ENCODE measurements at regions not wholly inside any gene's neighbourhood (a gene's known extent, or its start where the extent isn't known, plus 50 kb on each side); places are given as distances from the start of the nearest gene placed in this dataset.
A peak's percentile ranks its signal among the peaks of the same experiment; 100 is the strongest.

DNA sequence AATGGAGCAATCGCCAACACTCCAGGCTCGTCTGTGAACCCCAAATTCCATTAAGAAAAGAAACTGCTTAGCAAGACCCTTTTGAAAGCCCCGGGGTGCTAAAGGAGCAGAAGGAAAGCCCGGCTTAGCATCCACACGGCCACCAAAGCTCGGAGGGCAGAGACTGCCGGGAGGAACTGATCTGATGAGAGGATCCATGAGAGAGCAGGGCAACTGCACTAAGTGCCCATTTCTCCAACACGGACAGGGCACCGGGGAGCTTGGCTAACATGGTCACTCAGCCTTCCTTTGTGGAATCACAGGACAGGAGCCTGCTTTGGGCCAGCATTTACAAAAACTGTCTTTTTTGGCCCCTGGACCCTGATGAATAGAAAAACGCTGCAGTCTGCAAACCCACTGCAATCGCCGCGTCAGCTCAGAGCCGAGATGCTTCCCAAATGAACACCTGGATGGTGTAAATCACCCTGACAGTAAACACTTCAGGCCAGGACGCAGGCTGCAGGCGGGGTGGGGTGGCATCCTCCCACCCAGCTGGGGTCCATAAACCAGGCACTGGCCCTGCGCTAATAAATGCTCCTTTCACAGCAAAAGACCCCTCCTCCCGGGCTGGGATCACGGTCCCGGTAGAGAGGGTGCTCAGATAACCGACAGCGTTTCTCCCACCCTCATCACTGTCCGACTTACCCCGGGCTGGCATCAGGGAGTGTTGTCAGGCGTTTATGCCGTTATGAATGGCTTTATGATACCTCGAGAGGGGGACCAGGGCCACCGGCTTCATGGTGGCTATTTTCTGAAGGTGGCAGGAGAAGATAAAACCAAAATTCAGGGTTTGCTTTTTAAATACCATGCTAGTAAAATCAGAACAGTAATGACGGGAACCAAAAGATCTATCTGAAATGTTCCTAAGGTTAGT lies 299.5 kb downstream of the IRF8 start:
- no peak for DNase-seq (ENCODE audit: low spot score)

DNA sequence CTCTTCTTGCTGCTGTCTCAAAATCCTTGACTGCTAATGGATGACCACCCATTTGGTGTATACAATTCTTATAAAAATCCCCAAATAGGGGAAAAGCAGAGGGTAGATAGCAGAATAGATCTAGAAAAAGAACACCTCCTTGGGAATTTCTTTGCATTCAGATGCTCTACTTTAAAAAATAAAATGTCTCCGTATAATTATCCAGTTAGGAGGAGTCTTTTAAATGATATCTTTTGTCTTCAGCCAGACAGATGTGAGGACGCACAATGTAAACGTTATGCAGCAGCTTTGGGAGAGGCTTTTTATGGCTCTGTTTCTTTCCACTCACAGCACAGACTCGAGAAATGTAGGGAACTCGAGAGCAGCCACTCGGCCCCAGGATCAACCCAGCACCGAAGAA lies 300.2 kb downstream of the IRF8 start:
- no peak for DNase-seq (ENCODE audit: low spot score)

DNA sequence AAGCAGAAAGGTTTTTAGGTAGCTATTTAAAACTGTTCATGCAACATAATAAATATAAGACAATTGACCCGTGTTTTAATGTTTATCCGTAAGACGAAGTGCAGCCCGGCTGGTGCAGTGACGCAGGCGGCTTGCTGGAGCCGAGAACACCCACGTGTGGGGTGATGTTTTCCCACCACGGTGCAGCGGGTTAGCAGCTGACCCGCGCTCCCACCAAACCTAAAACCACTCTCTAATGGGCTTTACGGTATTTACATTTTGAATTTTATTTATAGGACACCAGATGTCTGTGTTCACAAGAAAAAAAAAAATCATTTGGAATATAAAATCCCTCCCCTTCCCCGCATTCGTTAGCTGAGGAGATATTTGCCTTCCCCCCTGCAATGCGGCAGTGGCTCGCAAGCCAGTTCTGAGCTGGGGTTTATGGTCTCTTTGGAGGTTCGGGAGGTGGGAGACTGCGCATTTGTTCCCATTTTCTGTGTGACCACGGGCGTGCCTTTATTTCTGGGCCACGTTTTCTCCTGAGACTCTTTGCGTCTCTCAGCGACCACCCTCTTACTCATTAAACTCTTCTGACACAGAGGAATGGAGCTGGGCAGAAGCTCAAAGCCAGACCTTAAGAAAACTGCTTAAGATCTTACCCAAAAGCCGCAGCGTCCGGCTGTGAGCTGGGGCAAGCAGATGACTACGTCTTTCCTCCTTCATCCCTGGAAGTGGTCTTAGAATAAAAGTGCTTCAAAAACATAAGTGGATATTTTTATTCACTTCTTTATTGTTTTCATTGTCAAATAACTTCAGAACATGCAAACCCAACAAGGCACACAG lies 301.1 kb downstream of the IRF8 start:
- DNase-seq (ENCODE audit: low spot score) = no peak

DNA sequence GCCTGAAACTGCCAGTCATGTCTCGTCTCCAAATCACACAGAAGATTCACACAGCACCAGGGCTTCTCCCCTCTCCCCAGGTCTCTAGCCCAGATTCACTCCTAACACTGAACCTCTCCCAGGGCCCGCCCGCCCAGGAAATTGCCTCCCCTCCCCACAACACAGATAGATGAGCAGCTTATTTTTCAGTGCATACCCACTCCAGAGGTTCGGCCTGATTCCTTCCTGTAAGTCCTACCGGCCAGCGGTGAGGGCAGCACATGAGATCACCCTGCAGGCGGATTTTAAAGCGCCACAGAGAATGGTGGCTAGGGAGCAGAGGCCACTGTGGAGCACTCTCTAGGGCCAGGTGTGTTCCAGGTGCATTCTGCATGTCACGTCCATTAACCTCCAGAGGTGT lies 301.8 kb downstream of the IRF8 start:
- no peak for DNase-seq (ENCODE audit: low spot score)

DNA sequence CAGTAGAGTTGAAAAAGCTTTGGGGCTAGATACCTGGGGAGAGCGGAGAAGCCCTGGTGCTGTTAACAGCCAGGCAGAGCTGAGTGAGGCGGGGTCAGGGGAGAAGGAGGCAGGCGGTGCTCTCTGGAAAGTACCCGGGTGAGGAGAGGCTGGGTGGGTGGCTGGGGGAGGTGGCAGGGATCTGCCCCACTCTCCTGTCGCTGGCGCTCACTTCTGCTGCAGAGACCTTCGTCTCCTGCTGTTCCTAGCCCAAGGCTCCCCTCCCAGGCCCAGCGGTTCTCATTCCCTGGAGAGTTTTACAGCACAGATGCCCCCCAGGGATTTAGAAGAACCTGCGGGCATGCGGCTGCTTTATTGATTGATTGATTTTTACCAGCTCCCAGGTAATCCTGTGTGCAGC lies 302.8 kb downstream of the IRF8 start:
- no peak for DNase-seq (ENCODE audit: low spot score)

DNA sequence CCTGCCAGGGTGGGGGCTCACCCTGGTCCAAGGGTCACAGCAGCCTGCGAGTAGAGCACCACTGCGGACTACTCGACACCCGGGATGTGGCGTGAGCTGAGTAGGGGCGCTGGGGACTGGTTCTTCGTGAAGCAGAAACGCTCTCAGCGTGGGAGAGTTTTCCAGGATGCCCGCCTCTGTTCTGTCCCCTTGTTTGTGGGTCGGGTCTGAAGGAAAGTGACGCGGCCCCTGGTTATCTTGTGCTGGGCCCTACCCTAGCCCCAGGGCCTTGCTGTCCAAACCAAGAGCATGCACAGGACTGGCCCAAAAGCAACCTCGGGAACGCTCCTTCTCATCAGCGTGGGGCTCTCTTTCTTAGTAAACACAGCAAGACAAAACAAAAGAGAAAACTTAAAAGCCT lies 303.3 kb downstream of the IRF8 start:
- no peak for DNase-seq (ENCODE audit: low spot score)

DNA sequence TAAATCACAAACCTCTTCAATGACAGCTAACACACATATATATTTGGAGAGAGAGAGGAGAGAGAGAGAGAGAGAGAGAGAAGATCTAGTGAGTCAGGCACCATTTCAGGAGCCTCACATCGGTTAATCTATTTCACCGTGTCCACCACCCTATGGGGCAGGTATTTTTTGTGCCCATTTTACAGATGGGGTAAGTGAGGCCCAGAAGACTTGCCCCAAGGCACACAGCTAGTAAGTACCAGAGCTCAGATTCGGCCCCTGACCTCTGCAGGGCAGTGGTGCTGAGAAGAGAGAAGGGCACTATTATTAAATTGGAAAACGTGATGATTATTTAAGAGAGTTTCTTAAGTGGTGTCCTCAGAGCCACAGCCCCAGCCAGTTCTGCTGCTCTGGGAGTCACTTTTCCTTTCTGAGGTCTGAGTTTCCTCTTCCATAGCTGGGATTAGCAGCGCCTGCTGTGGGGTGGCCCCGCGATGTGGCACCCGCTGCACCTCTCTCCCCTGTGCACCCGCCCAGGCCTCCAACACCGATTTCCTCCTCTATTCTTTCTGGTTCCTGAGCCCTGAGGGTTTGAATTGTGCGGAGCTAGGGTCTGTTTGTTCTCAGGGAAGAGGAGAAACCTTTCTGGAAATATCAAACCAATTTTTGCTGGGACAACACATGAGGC lies 303.9 kb downstream of the IRF8 start:
- no peak for DNase-seq (ENCODE audit: low spot score)

DNA sequence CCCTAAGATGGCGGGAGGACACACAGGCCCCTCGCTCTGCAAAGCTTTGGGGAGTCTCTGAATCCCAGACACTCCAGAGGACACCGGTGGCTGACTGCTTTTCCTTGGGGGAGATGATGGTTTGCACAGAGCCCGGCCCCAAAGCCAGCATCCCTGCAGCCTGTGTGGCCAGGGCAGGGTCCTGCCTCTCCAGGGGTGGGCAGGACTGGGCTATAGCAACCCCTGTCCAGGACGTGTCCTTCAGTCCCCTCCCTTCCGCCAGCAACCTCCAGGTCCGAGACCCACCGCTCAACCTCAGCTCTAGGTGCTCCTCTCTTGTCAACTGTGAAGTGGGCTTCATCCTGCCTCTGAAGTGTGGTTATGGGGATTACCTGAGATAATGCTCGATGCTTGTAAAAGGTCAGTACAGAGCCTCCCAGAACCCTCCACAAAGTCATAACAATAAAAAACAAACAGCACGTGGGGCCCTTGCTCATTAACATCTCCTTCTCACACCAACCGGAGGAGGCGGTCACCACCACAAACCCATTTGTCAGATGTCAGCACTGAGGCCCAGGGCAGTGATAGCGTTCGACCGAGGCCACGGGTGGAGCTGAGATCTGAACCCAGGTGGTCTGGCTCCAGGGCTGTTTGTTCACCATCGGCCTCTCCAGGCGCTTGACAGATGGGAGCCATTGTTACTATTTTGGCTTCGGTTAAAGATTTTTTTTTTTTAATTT lies 304.8 kb downstream of the IRF8 start:
- DNase-seq (ENCODE audit: low spot score) = no peak

DNA sequence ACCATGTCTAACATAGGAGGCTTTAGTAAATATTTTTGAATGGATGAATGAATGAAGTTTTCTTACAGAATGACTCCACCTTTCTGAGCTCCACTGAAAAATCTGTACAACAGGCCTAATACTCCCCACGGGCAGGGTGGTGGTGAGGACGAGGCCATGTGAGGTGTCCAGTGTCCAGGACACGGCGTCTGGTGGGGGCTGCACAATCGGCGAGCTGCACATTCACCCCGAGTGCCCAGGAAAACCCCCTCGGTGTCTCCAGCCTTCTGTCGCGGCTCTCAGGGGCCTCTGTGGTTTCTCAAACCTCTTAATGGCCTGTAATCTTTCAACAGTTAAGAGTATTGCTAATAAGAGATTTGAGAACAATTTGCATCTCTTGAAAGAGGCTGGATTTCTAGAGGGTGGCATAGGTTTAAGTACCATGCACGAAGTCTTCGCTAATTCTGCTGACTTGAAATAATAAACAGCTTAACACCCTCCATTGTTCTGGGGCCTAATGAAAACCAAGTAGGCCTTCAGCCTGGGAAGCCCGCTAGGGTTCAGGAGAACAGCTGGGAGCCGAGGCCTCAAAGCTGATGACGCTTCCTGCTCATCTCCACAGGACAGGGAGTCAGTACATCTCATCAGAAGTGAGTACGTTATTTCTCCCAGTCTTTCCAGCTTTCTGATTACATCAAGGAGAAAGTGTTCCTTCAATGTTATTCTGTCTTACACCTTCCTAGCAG lies 304.6 kb upstream of the FOXF1 start:
- DNase-seq (ENCODE audit: low spot score) = no peak

DNA sequence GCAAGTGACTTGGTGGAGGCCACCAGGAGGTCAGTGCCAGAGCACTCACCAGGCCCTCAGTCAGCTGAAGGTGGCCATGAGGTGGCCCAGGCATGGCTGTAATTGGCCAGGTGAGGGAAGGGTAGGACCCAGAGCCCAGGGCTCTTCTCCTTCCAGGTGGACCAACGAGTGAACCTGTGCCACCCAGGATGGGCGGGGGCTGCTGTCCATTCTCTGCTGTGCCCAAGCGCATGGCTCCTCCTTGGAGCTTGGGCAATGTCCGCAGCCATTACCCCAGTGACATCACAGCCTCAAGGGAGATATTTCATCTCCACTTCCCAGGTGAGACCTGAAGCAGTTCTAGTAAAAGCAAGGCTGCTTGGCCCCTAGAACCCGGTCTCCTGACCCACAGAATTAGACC lies 303.0 kb upstream of the FOXF1 start:
- no peak for DNase-seq (ENCODE audit: low spot score)

DNA sequence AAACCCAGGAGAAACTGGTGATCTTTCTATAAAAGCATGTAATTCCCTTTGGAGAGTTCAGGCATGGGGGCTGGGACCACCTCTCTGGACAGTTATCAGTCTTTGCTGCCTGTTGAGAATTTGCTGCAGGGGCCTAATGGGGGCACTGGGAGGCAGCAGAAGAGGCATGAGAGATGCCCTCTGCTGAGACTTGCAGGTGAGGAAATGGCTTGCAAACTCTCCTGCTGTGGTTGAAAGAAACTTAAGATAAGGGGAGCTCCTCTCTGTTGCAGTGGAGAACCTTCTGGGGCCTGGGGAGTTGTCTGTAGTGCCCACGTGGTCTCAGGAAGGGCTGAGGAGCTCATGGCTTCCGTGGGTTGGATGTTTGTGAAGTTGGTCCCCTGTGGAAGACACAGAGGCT lies 301.1 kb upstream of the FOXF1 start:
- DNase-seq (ENCODE audit: low spot score) = no peak

DNA sequence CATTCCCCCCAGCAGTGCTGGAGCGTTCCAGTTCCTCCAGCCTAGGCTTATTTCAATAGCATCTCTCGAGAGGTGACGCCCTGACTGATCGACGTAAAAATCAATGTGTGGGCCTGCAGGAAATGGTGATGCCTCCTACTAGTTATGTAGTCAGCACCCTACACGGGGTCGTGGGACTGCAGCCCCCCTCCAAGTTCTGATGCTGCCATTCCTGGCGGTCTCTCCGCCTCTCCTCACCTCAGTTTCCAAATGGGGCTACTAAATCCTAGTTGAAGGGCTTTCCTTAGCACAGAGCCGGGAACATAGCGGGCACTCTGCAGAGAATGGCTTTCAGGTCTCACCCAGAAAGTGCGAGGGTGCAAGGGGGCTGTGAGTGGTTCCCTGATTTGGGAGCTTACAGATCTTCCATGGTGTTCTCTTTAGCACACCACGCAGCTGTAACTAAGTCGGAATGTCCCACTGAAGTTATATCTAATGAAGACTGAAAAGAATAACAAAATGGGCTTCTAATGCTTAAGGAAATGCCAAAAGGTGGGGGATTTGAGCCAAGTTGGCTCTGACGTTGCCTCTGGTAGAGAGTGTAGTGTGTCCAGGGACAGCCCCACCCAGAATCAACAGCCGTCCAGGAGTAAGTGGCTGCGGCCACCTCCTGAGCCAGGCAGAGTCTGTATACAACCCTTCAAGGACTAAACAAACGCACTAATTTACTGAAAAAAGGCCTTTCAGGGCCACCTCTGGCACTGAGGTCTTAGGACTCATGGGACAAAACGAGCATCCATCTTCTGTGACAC lies 299.7 kb upstream of the FOXF1 start:
- DNase-seq (ENCODE audit: low spot score) = no peak

DNA sequence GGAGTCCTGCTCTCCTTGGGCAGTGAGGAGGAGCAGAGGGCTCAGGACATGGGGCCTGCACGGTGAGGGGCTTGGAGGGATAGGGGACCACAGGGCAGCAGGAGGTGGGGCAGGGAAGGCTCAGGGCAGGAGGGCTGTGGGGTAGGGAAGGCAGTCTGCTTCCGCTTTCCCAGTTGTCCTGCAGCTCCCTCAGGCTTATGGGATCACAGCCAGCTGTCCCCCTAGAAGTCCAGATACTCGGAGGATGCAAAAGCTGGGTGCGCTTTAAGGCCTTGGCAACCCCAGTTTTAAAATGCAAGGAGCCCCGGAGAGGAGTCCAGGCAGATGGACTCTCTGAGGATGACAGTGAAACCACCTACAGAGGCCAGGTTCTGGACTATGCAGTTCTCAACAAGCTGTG lies 299.1 kb upstream of the FOXF1 start:
- DNase-seq (ENCODE audit: low spot score) = no peak

DNA sequence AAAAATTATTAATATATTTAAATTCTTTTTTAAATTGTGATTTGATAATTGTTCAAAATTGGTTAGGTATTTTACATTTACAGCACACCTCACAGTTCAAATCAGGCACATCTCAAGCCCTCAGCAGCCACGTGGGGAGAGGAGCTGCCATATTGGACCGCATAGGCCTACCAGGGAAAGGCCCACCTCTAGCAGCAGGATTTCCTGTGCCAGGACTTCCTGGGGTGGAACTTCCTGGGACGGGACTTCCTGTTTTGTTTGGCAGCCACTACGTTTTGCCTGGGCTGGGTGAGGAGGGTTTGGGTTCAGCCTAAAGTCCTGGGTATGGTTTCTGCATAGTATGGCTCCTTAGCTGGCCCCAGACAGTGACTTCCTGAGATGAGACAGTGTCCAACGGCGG lies 298.5 kb upstream of the FOXF1 start:
- no peak for DNase-seq (ENCODE audit: low spot score)

DNA sequence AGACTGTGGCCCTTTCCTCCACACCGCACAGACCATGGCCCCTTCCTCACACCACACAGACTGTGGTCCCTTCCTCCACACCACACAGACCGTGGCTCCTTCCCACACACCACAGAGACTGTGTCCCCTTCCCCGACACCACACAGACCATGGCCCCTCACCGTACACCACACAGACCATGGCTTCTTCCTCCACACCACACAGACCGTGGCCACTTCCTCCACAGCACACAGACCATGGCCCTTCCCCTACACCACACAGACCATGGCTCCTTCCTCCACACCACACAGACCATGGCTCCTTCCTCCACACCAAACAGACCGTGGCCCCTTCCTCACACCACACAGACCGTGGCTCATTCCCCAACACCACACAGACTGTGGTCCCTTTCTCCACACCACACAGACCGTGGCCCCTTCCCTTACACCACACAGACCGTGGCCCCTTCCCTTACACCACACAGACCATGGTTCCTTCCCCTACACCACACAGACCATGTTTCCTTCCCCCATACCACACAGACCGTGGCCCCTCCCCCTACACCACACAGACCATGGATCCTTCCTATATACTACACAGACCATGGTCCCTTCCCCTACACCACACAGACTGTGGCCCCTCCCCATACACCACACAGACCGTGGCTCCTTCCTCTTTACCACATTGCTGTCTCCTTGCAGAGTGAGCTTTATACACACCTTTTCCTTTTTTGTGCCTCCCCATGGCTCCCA lies 297.5 kb upstream of the FOXF1 start:
- DNase-seq (ENCODE audit: low spot score) = no peak

DNA sequence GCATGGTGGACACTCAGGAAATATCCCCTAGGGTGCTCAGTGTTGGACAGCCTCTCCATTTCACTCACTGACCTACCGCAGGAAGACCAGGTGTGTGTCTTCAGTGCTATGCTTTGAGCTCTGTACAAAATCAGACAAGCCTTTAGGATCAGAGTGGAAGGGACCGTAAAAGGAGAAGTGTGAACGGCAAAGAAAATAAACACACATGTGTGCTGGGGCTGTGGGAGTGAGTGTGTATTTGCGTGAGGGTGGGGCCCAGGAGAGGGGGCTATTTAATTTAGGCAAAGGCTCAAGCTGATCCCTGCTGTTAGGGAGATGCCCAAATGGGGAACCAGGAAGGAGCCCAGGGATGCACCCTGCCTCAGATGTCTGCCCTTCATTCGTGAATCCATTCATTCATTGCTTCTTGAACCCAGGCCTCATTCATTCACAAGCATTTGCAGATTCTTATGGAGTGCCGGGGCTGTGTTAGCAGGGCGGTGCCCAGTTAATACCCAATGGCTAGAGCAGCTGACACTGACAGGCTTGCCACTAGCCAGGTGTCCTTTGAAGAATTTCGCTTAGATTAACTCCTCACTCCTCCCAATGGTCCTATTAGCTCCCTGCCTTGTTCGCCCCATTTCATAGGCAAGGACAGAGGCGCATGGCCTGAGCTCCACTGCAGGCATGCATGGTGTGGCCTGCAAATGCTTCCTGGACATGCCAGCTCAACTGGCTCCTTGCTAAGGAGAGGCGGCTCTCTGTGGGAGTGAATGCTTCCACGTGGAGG lies 296.7 kb upstream of the FOXF1 start:
- DNase-seq (ENCODE audit: low spot score) = no peak

DNA sequence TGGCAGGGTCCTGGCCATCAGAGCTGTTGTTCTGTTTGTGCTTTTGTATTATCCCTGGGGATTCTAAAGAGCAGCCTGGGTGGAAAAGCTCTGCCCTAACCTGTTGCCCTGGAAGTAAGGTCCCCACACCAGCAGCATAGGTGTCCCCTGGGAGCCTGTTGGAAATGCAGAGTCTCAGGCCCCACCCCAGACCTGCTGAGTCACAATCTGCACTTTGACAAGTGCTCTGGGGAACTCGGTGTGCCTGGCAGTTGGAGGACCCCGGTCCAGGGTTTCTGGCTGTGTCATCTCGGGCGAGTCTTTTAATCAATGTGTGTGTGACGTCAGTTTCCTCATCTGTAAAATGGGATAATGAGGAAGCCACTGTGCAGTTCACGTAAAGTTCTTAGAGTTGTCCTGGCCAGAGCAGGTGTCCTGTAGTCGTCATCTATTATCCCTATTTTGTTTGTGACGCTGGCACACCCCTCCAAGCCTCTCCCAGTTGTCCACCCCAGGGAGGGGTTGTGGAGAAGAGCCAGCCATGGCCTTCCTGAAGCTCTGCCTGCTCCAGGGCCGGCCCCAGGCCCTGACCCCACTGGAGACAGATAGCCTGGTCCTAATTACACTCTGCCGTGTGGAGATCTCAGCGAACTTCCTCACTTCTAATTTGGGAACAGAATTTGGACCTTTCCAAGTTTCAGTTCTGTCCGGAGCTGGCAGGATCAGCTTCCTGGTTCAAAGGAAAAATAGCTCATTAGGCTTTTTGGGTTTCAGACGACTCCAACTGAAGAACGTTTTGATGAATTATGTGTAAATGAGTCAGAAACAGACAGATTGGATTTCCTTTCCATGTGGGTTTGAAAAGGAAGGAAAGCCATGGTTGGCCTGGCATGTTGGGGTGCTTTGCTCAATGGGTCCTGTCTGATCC lies 295.7 kb upstream of the FOXF1 start:
- DNase-seq (ENCODE audit: low spot score) = peak; percentile 18

Measured in GM03348 (cell line).